Astrocyte (in vitro differentiated cells and primary cell): ENCODE measurements at regions not wholly inside any gene's neighbourhood (a gene's known extent, or its start where the extent isn't known, plus 50 kb on each side); places are given as distances from the start of the nearest gene placed in this dataset.

Experiments used
- DNase-seq: peaks from one replicate; pipeline ENCODE4 v3.0.0-alpha.2; 2010; ENCODE audit warnings: low read depth
- FAIRE-seq: peaks from 2 replicates; lab custom pipeline; 2011; peaks lifted over from hg19 to GRCh38; lab: Jason Lieb, UNC
- H2AFZ ChIP-seq: 2 replicates; pipeline ENCODE4 v1.6.0; 2012; ENCODE audit warnings: low read depth, low read length, inconsistent platforms
- H3K27ac ChIP-seq: 2 replicates; pipeline ENCODE4 v1.5.1; 2011; ENCODE audit warnings: low read depth, low read length, inconsistent platforms
- H3K27me3 ChIP-seq: 2 replicates; pipeline ENCODE4 v1.6.0; 2011; ENCODE audit warnings: low read length, inconsistent platforms; ENCODE audit not compliant: insufficient read depth
- H3K36me3 ChIP-seq: 2 replicates; pipeline ENCODE4 v1.5.1; 2011; ENCODE audit warnings: low read length, inconsistent platforms; ENCODE audit not compliant: insufficient read depth
- H3K4me1 ChIP-seq: 2 replicates; pipeline ENCODE4 v1.5.1; 2011; ENCODE audit warnings: low read length, inconsistent platforms; ENCODE audit not compliant: insufficient read depth
- H3K4me2 ChIP-seq: 2 replicates; pipeline ENCODE4 v1.6.0; 2012; ENCODE audit warnings: low read length, inconsistent platforms
- H3K4me3 ChIP-seq: 2 replicates; pipeline ENCODE4 v1.5.1; 2011; ENCODE audit warnings: low read depth, mild to moderate bottlenecking, low read length, inconsistent platforms; ENCODE audit not compliant: insufficient read depth
- H3K79me2 ChIP-seq: 2 replicates; pipeline ENCODE4 v1.6.0; 2012; ENCODE audit warnings: mild to moderate bottlenecking, low read length, inconsistent platforms; ENCODE audit not compliant: insufficient read depth
- H3K9ac ChIP-seq: 2 replicates; pipeline ENCODE4 v1.6.0; 2012; ENCODE audit warnings: mild to moderate bottlenecking, low read length, inconsistent platforms
- H3K9me3 ChIP-seq: 2 replicates; pipeline ENCODE4 v1.5.1; 2012; ENCODE audit warnings: low read depth, mild to moderate bottlenecking, low read length, inconsistent platforms; ENCODE audit not compliant: insufficient read depth
- H4K20me1 ChIP-seq: 2 replicates; pipeline ENCODE4 v1.6.0; 2012; ENCODE audit warnings: low read length, inconsistent platforms; ENCODE audit not compliant: insufficient read depth
- H3K27ac Mint-ChIP-seq: one replicate; pipeline ENCODE4 v1.8.0; 2021; ENCODE audit warnings: mild to moderate bottlenecking, mixed read lengths; ENCODE audit not compliant: unreplicated experiment
- H3K27me3 Mint-ChIP-seq: one replicate; pipeline ENCODE4 v1.8.0; 2021; ENCODE audit warnings: low read depth, mixed read lengths; ENCODE audit not compliant: unreplicated experiment
- H3K36me3 Mint-ChIP-seq: one replicate; pipeline ENCODE4 v1.8.0; 2021; ENCODE audit warnings: low read depth, mixed read lengths; ENCODE audit not compliant: unreplicated experiment
- H3K4me1 Mint-ChIP-seq: one replicate; pipeline ENCODE4 v1.8.0; 2021; ENCODE audit warnings: low read depth, mixed read lengths; ENCODE audit not compliant: unreplicated experiment
- H3K4me3 Mint-ChIP-seq: one replicate; pipeline ENCODE4 v1.8.0; 2021; ENCODE audit warnings: mild to moderate bottlenecking, moderate library complexity, mixed read lengths; ENCODE audit not compliant: unreplicated experiment
- H3K9me3 Mint-ChIP-seq: one replicate; pipeline ENCODE4 v1.8.0; 2021; ENCODE audit warnings: mild to moderate bottlenecking, mixed read lengths; ENCODE audit not compliant: unreplicated experiment
- EZH2 ChIP-seq: IDR thresholded peaks from 2 replicates; pipeline ENCODE4 v1.6.1; 2012; ENCODE audit warnings: mild to moderate bottlenecking, low read length, inconsistent platforms; ENCODE audit not compliant: insufficient read depth
- TF ChIP-seq, protein P1 (sequence below): IDR thresholded peaks from 2 replicates; pipeline ENCODE4 v1.5.1; 2011; ENCODE audit warnings: low read depth, mild to moderate bottlenecking, inconsistent platforms, low read length, moderate library complexity; ENCODE audit not compliant: insufficient read depth

DNA sequence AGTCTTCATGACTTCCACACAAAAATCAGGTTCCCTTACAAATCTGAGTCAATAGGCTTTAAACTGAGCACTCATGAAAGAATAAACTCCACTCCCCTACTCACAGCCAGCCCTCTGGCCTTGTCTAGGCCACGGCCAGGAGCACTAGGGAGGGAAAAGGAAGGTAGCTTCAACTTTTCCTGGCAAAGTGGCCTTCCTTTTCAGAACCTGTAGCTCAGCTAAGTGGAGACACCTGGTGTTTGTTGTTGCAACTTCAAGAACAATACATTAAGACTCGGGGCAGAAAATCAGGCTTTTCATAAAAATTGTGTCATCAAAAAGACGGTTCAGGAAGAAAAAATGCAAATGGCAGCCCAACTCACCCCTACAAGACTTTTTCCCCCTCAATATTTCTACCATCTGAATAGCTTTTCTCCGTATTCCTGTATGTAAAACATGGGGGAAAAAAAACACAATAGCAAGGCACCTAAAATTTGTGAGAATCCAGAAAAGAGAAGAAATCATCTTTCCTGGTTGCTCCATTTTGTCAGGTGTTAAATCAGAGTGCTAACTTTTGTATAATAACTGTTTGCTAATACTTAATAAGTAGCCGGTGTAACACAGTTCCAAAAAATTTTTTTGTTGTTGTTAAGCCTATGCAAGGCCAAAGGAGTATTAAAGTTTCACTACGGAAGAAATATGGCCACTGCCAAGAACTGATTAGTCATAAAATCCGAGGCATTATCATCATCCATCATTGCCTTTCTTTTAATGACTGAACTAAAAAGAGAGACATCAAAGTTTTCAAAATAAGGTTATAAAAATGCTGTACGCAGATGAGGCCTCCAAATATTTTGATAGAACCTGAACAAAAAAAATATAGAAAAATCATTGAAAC lies 66.2 kb upstream of the ARID5B start:
- H3K4me3 ChIP-seq = peak overlapping the region; percentile 26
- peak overlapping the region; percentile 90 for H3K27ac ChIP-seq
- H3K27me3 Mint-ChIP-seq = no peaks in the 10 kb centered on the region
- no peaks in the 10 kb centered on the region for H3K36me3 ChIP-seq
- no peaks in the 10 kb centered on the region for H3K36me3 Mint-ChIP-seq
- TF ChIP-seq, protein P1, sequence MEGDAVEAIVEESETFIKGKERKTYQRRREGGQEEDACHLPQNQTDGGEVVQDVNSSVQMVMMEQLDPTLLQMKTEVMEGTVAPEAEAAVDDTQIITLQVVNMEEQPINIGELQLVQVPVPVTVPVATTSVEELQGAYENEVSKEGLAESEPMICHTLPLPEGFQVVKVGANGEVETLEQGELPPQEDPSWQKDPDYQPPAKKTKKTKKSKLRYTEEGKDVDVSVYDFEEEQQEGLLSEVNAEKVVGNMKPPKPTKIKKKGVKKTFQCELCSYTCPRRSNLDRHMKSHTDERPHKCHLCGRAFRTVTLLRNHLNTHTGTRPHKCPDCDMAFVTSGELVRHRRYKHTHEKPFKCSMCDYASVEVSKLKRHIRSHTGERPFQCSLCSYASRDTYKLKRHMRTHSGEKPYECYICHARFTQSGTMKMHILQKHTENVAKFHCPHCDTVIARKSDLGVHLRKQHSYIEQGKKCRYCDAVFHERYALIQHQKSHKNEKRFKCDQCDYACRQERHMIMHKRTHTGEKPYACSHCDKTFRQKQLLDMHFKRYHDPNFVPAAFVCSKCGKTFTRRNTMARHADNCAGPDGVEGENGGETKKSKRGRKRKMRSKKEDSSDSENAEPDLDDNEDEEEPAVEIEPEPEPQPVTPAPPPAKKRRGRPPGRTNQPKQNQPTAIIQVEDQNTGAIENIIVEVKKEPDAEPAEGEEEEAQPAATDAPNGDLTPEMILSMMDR = peak; percentile 55
- no peak for TF ChIP-seq EZH2
- no peaks in the 10 kb centered on the region for H4K20me1 ChIP-seq
- H3K9me3 Mint-ChIP-seq = no peaks in the 10 kb centered on the region
- H3K9me3 ChIP-seq = no peaks in the 10 kb centered on the region
- peaks cover 25% of the 10 kb centered on the region for H3K4me1 Mint-ChIP-seq
- no peak overlapping the region for H3K4me3 Mint-ChIP-seq
- H3K4me2 ChIP-seq = peak overlapping the region; percentile 70
- H3K27me3 ChIP-seq = no peaks in the 10 kb centered on the region
- H3K4me1 ChIP-seq = peaks cover 30% of the 10 kb centered on the region
- peak overlapping the region; percentile 84 for H3K27ac Mint-ChIP-seq
- H2AFZ ChIP-seq = peak overlapping the region; percentile 35
- H3K9ac ChIP-seq = peak overlapping the region; percentile 73
- no peaks in the 10 kb centered on the region for H3K79me2 ChIP-seq
- peak; percentile 82 for DNase-seq
- peak; percentile 49 for FAIRE-seq

DNA sequence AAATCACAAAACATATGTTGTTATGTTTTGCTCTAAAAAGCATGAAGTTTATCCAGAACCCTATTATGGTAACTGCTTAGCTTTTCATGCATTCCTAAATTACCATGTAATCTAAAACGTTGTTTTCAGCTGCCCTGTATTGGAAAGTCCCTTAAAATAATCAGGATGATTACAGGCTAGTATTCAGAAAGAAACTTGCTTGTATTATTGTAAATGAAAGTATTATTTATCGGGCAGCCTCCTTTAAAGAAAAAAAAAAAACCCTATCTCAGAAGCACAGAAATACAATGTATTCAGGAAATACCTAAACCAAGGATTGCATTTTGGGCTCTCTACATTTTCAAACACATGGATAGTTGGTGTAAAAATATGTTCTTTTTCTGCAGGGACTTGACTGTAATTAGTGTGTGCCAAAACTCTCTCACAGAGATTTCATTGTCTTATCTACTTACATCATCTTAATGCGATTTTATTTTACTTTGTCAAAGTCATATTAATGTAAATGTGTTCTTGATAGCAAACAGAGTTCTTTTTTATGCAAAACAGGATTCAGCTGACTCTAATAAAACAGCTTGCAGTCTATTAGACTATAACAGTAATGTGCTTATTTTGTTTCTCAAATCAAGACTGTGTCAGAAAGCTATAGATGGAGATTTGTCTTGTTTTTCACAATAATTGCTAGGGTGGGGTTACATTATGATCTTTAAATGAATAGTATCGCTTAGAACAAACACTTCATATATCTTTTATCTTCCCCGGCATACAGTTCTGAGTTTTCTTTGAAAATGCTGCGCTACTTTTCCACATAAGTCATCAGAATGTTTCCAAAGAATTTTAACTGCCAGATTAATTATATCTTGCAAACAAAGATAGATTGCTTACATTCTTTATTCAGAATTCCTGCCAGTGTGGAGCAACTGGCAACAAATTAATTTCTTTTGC lies 65.3 kb upstream of the ARID5B start:
- peak; percentile 67 for DNase-seq
- Histone ChIP-seq H3K27me3 (no peaks in the 10 kb centered on the region), H4K20me1 (no peaks in the 10 kb centered on the region), H3K27ac (peak overlapping the region; percentile 90), H3K4me2 (peak overlapping the region; percentile 70), H3K36me3 (no peaks in the 10 kb centered on the region), H3K9me3 (no peaks in the 10 kb centered on the region), H3K9ac (peak overlapping the region; percentile 73), H2AFZ (peak overlapping the region; percentile 35), H3K79me2 (no peaks in the 10 kb centered on the region), H3K4me3 (no peak overlapping the region), H3K4me1 (peaks cover 30% of the 10 kb centered on the region)
- no peak for FAIRE-seq
- TF ChIP-seq, protein P1 = no peak
- TF ChIP-seq EZH2 = no peak
- H3K4me3 Mint-ChIP-seq = no peak overlapping the region
- no peaks in the 10 kb centered on the region for H3K9me3 Mint-ChIP-seq
- no peaks in the 10 kb centered on the region for H3K36me3 Mint-ChIP-seq
- peak overlapping the region; percentile 80 for H3K27ac Mint-ChIP-seq
- H3K27me3 Mint-ChIP-seq = no peaks in the 10 kb centered on the region
- H3K4me1 Mint-ChIP-seq = peaks cover 25% of the 10 kb centered on the region
